ENCODE measurements at regions not wholly inside any gene's neighbourhood (a gene's known extent, or its start where the extent isn't known, plus 50 kb on each side); places are given as distances from the start of the nearest gene placed in this dataset.

DNA sequence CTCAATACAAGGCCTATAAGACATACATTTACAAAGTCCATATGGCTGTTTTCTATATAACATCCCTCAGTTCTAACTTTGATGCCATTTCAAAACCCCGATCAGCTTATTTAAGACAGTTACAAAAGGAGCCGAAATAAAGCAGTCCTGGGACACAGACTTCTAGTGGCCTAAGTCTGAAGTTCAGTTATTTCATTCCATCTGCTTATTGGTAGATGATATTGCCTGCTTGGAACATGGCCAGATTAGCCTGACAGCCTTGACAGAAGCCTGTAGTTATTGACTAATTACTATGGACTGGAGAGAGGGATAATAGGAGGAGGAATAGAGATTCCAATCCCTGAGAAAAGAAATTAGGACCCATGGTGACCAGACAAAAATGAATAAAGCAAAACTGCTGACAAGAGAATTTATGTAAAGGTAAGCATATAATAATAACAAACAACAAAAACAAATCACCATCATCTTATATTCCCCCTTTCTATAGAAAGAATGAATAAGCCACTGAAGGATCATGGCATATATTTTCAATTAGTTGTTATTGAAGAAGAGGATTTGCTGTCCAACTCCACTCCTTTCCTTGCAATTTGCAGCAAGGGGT is 206.3 kb upstream of the TOM1L1 start:
- TF ChIP-seq, protein P1, sequence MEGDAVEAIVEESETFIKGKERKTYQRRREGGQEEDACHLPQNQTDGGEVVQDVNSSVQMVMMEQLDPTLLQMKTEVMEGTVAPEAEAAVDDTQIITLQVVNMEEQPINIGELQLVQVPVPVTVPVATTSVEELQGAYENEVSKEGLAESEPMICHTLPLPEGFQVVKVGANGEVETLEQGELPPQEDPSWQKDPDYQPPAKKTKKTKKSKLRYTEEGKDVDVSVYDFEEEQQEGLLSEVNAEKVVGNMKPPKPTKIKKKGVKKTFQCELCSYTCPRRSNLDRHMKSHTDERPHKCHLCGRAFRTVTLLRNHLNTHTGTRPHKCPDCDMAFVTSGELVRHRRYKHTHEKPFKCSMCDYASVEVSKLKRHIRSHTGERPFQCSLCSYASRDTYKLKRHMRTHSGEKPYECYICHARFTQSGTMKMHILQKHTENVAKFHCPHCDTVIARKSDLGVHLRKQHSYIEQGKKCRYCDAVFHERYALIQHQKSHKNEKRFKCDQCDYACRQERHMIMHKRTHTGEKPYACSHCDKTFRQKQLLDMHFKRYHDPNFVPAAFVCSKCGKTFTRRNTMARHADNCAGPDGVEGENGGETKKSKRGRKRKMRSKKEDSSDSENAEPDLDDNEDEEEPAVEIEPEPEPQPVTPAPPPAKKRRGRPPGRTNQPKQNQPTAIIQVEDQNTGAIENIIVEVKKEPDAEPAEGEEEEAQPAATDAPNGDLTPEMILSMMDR (IDR thresholded peaks at IDR 0.05; ENCODE audit: low read length), result no peak
- TF ChIP-seq EZH2 (IDR thresholded peaks at IDR 0.05; ENCODE audit: borderline replicate concordance, low read length), result no peak

All from OCI-LY1 (cell line).